ENCODE measurements at regions not wholly inside any gene's neighbourhood (a gene's known extent, or its start where the extent isn't known, plus 50 kb on each side); places are given as distances from the start of the nearest gene placed in this dataset.
"Not testable (repeated sequence)": the region's sequence is repeated elsewhere in the genome, so short reads cannot be mapped to it uniquely, and the experiment has no call there.

DNA sequence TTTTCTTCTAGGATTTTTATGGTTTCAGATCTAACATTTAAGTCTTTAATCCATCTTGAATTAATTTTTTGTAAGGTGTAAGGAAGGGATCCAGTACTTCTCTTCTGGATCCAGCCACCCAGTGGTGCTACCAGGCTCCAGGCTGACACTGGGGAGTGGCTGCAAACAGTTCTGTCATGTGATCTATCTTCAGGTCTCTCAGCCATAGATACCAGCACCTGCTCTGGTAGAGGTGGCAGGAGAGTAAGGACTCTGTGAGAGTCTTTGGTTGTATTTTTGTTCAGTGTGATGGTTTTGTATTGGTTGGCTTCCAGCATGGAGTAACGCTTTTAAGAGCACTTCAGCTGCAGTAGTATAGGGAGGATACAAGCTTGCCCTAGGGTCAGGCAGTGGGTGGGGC is 205.9 kb downstream of the FGF10 start:
- Histone ChIP-seq H3K9me3 (no peaks in the 10 kb centered on the region), H3K4me1 (no peaks in the 10 kb centered on the region), H3K36me3 (no peaks in the 10 kb centered on the region), H3K4me3 (no peak overlapping the region), H3K27me3 (no peaks in the 10 kb centered on the region), H3K27ac (no peak overlapping the region)
- intact Hi-C loops (cut with DNase I), result no loop called here
- DNase-seq, result no peak
- ATAC-seq, result no peak
- TF ChIP-seq, protein P1, sequence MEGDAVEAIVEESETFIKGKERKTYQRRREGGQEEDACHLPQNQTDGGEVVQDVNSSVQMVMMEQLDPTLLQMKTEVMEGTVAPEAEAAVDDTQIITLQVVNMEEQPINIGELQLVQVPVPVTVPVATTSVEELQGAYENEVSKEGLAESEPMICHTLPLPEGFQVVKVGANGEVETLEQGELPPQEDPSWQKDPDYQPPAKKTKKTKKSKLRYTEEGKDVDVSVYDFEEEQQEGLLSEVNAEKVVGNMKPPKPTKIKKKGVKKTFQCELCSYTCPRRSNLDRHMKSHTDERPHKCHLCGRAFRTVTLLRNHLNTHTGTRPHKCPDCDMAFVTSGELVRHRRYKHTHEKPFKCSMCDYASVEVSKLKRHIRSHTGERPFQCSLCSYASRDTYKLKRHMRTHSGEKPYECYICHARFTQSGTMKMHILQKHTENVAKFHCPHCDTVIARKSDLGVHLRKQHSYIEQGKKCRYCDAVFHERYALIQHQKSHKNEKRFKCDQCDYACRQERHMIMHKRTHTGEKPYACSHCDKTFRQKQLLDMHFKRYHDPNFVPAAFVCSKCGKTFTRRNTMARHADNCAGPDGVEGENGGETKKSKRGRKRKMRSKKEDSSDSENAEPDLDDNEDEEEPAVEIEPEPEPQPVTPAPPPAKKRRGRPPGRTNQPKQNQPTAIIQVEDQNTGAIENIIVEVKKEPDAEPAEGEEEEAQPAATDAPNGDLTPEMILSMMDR (IDR thresholded peaks at IDR 0.05), result no peak

DNA sequence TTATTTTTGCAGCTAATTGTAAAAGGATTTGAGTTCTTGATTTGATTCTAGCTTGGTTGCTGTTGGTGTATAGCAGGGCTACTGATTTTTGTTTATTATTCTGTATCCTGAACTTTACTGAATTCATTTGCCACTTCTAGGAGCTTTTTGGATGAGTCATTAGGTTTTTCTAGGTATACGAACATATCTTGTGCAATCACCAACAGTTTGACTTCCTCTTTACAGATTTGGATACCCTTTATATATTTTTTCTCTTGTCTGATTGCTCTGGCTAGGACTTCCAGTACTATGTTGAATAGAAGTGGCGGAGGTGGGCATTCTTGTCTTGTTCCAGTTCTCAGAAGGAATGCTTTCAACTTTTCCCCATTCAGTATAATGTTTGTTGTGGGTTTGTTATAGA is 210.8 kb downstream of the FGF10 start:
- no peaks in the 10 kb centered on the region for H3K9me3 ChIP-seq
- TF ChIP-seq, protein P1 (IDR thresholded peaks at IDR 0.05), result no peak
- no peak overlapping the region for H3K27ac ChIP-seq
- no peaks in the 10 kb centered on the region for H3K4me1 ChIP-seq
- DNase-seq, result no peak
- intact Hi-C loops (cut with DNase I), result no loop called here
- no peaks in the 10 kb centered on the region for H3K36me3 ChIP-seq
- no peaks in the 10 kb centered on the region for H3K27me3 ChIP-seq
- H3K4me3 ChIP-seq, result no peak overlapping the region
- ATAC-seq, result no peak

DNA sequence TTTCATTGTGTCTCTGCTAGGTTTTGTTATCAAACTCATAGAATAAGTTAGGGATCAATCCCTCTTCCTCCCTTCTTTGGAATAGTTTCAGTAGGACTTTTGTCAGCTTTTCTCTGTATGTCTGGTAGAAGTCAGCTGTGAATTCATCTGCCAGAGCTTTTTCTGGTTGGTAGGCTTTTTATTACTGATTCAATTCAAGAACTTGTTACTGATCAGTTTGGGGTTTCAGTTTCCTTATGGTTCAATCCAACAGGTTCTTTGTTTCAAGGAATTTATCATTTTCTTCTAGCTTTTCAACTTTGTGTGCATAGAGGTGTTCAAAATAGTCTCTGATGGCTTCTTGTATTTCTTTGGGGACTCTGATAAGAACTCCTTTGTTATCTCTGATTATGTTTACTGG is 221.7 kb downstream of the FGF10 start:
- H3K27me3 ChIP-seq, result no peaks in the 10 kb centered on the region
- DNase-seq (no peak), ATAC-seq (no peak)

DNA sequence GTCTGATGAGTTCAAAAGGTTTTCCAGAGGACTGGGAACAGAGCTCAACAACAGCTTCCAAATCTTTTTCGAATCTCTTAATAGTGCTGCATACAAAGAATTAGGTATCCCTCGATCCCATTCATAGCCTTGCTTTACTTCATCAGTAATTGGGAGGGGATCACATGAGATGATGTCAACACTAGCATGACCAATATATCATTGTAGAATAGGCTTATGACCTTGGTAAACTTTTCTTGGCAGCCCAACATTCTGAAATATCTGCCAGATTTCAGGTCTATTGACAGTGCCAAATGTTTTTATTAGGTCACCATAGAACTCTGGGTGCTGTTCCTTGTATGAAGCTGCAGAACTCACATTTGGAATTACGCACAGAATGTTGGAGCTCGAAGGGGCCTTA is 228.9 kb downstream of the FGF10 start:
- Histone ChIP-seq H3K4me1 (no peaks in the 10 kb centered on the region), H3K27me3 (no peaks in the 10 kb centered on the region), H3K9me3 (peaks cover 8% of the 10 kb centered on the region), H3K36me3 (no peaks in the 10 kb centered on the region), H3K4me3 (no peak overlapping the region), H3K27ac (no peak overlapping the region)
- intact Hi-C loops (cut with DNase I), result no loop called here
- no peak for DNase-seq
- ATAC-seq, result no peak
- TF ChIP-seq, protein P1 (IDR thresholded peaks at IDR 0.05), result no peak

More for the DNA sequence above, 221.7 kb downstream of the FGF10 start:
- Histone ChIP-seq H3K27ac (no peak overlapping the region), H3K36me3 (no peaks in the 10 kb centered on the region), H3K4me3 (no peak overlapping the region), H3K9me3 (no peaks in the 10 kb centered on the region), H3K4me1 (no peaks in the 10 kb centered on the region)
- intact Hi-C loops (cut with DNase I), result no loop called here
- TF ChIP-seq, protein P1 (IDR thresholded peaks at IDR 0.05), result no peak

DNA sequence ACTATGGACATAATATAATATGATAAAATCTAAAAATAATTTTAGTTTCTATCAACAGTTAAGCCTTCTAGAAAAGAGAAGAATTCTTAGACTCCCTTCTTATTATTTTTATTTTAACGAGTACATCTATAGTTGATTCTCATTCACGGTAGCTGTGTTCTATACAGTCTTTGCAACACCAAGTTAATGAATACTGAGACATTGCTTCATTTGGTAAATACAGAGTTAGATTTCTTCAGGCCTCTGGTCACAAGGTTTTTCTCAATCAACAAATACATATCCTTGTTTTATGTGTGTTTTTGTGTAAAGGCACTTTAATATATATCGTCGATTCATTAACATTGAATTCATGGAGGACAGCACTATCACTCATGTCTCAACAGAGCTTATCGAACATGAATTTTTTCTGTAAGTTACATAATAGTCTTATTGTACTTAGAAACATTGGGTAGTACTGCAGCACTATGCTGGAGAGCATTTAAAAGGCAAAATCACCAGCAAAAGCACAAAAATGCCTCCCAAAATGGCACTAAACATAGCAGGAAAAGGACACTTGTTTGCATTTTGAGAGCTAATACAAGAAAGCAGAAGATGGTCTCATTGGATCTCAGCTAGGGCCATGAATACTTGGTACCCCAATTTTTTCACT is 239.0 kb downstream of the FGF10 start:
- TF ChIP-seq, protein P1 (IDR thresholded peaks at IDR 0.05), result no peak
- Histone ChIP-seq H3K36me3 (no peaks in the 10 kb centered on the region), H3K4me1 (no peaks in the 10 kb centered on the region), H3K27ac (no peak overlapping the region), H3K9me3 (no peaks in the 10 kb centered on the region), H3K4me3 (no peak overlapping the region), H3K27me3 (no peaks in the 10 kb centered on the region)
- ATAC-seq, result no peak
- no peak for DNase-seq
- intact Hi-C loops (cut with DNase I), result no loop called here

DNA sequence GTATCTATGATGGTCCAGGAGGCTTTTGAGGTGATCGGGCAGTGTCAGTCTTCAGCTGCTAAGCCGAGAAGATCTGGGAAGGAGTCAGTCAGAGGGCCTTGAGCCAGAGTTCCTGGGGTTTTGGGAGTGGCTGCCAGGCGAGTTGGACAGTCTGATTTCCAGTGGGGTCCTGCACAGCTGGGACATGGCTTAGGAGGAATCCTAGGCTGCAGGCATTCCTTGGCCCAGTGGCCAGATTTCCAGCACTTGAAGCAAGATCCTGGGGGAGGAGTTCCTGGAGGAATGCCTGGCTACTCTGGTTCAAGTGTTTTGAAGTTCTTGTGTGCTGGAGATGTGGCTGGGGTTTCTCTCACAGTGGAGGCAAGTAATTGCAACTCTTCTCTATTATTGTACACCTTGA is 271.3 kb downstream of the FGF10 start:
- H3K27me3 ChIP-seq; H3K27ac ChIP-seq; DNase-seq; H3K9me3 ChIP-seq; H3K36me3 ChIP-seq; H3K4me1 ChIP-seq; H3K4me3 ChIP-seq; intact Hi-C loops (cut with DNase I); ATAC-seq: not testable (repeated sequence)

DNA sequence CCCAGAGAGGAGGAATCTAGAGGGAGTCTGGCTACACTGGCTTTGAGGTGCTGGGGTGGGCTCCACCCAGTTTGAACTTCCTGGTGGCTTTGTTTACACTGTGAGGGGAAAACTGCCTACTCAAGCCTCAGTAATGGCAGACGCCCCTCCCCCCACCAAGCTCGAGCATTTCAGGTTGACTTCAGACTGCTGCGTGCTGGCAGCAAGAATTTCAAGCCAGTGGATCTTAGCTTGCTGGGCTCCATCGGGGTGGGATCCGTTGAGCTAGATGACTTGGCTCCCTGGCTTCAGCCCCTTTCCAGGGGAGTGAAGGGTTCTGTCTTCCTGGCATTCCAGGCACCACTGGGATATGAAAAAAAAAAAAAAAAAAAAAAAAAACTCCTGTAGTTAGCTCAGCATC is 281.0 kb downstream of the FGF10 start:
- H3K4me3 ChIP-seq; DNase-seq; ATAC-seq; H3K27me3 ChIP-seq; intact Hi-C loops (cut with DNase I); H3K9me3 ChIP-seq; H3K36me3 ChIP-seq; H3K27ac ChIP-seq; H3K4me1 ChIP-seq: not testable (repeated sequence)

All from upper lobe of right lung (tissue), 1 donor.